Kidney tubule cell (primary cell): ENCODE measurements at regions not wholly inside any gene's neighbourhood (a gene's known extent, or its start where the extent isn't known, plus 50 kb on each side); places are given as distances from the start of the nearest gene placed in this dataset.

Source experiments
- DNase-seq: peaks from one replicate; pipeline ENCODE4 v3.0.0-alpha.2; 2018; ENCODE audit warnings: low spot score

GRCh38 chr2:240320204-240320993, 115.1 kb upstream of the GPC1 start:
- peak; percentile 62 for DNase-seq

- peak; percentile 61 for DNase-seq
Measured at GRCh38 chr2:240322231-240322955, 113.1 kb upstream of the GPC1 start.

GRCh38 chr2:240322991-240323390, 112.5 kb upstream of the GPC1 start:
- DNase-seq, result no peak

GRCh38 chr2:240323601-240324291, 111.7 kb upstream of the GPC1 start:
- no peak for DNase-seq

GRCh38 chr2:240324312-240325015, 111.0 kb upstream of the GPC1 start:
- no peak for DNase-seq

DNA sequence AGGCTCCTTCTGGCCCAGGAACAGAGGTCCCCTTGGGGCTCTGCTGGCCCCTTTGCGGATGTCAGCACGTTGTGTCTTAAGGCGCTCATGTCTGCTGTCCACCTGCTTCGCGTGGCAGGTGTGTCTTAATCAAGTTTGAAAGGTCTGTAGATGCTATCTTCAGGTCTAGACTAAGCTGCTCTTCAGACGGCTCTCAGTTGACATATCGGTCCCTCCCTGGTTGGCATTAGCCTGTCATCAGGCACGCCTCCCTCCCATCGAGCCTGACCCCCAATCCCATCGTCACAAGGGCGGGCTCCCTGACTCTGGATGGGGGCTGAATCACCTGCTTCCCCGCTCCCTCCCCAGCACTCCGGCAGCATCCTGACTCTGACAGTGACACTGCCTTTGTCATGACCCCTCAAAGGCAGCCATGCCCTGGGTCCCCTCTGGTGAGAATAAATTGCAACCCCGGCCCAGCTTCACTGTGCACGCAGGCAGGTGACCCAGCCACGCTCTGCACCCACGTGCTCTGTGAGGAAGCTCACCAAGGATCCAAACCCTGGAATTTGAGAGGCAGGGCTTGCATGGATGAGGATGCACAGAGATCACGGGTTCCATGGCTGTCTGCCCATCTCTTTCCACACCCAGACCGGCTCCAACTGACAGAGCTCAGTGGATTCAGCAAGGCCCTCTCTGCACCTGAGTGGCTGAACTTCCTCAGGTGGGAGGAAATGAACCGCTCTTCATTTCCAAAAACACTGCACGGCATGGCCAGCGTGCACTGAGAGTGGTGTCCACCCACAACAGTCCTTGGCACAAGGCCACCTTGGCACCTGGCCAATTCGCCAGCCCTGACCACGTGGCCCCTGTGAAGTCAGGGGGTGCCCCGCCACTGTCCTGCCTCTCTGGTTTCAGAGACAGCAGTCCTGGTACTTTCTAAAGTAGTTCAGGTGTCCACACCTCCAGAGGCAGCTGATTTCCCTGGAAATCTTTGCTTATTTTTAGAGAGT, 110.2 kb upstream of the GPC1 start:
- peak; percentile 25 for DNase-seq

DNA sequence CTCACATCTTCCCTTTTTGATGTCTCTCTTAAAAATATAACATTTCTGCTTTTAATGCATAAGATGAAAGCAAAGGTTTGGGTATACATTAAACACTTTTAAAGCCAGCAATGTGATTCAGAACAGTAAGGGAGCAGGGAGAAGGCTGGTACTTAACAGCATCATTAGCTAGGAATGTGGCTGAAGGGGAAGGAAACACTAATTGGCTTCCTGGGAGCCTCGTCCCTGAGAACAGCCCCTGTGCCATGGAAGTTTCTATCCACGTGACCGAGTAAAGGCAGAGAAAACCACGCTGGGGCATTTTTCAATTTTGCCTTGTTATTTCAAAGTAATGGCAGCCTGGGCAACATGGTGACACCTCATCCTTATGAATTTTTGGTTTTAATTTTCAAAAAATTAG, 109.2 kb upstream of the GPC1 start:
- DNase-seq, result peak; percentile 39

- no peak for DNase-seq
Measured at GRCh38 chr2:240326886-240327285, 108.6 kb upstream of the GPC1 start.

DNA sequence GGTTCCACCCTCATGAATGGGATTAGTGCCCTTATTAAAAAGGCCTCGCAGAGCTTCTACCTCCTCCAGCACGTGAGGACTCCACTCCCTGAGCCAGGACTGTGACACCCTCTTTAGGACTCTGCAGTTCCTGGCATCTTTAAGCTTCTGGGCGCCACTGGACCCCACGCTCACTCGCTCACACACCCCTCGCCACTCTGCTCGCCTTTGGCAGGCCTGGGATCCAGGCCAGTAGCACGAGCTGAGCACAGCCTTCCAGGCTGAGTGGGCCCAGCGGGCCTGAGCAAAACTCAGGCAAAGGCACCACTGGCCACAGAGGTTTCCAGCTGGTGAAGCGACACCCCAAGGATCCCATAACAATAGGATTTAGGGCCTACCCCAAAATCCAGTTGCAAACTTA, 107.9 kb upstream of the GPC1 start:
- DNase-seq, result no peak

DNA sequence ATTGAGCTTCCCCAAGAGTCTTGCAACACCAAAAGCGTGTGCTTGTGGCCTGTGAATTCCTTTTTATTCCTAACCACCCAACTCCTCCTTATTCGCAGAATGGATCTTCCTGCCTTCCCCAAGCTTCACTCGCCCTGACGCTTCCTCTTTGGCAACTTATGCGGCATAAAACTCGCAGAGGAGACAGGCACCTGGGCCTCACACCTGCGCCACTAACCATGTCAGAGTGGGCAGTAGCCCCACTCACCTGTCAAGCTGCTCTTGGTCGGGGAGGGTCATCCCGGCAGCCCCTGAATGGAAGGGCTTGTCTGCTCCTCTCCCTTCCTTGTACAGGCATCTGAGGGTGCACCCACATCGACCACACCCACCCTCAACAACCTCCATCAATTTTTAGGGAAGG, 106.9 kb upstream of the GPC1 start:
- no peak for DNase-seq

- no peak for DNase-seq
Measured at GRCh38 chr2:240329116-240329665, 106.3 kb upstream of the GPC1 start.

DNA sequence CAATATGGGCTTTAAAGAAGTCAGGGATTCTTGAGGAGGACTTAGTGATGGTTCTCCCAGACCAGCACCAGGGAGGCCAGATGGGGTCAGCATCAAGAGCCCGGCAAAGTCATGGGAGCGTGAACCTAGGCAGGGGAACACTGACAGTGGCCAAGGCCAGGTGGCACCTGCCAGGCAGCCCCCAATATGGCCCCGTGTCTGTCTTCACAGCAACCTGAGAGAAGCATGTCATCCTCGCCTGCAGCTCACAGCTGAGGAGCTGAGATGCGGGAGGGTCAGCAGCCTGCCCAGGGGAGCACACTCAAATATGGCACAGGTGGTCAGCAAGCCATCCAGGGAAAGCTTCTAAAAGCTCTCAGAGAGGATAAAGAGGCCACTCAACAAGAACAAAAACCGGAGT, 105.7 kb upstream of the GPC1 start:
- DNase-seq, result no peak

GRCh38 chr2:240333985-240334384, 101.5 kb upstream of the GPC1 start:
- no peak for DNase-seq

GRCh38 chr2:240335061-240335460, 100.4 kb upstream of the GPC1 start:
- no peak for DNase-seq

DNA sequence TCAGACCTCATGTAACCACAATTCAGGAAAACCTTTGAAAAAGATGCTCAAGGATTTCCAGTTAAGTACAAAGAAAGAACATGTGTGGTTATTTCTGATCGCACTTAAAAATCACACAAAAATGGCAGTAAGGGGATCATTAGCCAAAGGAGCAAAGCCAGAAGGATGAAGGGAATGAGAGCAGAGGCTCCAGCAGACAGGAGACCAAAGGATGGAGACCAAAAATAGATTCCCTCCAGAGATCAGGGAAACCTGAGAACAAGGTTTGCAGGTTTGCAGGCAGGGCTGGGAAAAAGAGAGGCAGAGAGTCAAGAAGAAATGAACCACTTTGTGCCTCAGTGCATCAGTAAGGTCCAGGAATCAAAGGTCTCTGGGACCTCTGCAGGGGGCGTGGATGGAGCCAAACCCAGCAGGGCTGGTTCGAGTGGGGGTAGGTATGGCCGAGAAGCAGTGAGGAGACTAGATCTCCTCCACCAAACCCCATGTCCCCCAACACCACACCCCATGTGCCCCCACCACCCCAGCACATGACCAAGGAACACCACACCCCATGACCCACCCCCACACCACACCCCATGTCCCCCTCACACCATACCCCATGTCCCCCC, 98.5 kb upstream of the GPC1 start:
- DNase-seq, result no peak

DNA sequence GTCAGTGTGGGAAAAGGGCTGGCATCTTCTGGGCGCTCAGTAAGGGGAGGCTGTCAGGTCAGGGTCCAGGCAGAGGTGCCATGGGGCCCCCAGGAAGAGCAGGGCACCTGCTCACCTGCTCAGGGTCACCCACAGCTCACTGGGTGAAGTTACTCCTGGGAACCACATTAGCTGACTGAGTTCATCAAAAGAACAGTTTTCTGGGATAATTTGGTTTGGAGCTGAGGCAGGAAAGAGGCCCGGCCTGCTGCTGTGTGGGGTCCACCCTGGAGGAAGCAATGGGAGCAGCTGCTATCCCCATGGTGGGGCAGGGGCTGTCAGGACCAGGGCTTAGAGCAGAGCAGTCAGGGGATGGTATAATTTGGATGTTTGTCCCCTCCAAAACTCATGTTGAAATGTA, 97.2 kb upstream of the GPC1 start:
- DNase-seq, result no peak

DNA sequence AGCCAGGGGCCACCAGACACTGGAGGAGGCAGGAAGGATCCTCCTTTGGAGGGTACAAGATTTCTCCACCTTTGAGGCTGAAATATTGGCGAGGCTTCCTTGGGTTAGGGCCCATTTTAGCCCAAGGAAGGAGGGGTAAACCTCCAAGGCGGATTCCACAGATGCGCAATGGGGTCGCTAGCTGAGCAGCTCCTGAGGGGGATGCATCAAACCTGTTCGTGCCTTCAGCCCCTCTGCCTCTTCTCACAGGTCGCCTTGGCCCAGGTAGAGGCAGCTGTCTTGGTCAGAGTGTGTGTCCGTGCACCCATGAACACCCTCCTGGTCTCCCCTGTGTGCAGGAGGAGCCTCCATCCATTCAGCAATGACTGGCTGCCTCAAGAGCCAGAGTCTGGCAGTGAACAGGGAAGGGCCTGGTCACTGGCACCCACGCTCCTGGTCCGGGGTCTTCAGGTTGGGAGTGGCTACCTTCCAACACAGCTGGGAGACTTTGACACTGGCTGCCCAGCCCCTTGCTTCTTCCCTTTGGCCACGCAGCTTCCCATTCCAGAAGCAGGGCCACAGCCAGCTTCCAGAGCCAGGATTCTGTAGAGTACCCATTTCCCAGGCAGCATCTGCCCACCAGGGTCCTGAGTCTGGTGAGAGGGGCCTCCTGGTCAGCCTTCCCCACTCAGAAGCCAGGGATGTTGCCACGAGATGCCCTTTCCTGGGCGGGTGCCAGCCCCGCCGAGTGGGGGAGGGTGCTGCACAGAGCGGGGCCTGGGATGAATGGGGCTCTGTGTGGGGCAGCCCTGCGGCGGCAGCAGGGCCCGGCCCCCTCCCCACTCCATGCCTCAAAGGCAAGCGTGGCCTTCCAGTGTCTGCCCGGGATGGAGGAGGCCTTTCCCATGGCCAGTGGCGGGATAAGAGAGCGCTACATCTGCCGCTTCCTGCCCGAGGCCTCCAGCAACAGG, 95.8 kb upstream of the GPC1 start:
- no peak for DNase-seq

DNA sequence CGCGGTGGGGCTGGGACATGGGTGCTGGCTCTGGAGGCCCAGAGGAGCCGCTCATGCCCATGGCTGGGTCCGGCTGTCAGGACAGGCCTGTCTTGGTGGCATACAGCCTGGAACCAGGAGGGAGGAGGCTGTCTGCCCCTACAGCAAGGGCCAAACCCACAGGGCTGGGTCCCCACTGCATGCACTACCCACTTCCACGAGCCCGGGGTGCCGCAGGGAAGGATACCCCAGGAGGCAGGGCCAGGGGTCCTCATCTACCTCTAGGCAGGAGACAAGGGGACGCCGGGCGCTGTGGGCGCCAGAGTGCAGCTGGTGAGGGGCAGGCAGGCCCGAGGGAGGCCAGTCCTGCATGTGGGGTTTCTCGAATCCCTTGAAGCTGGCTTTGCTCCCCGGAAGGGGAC, 95.1 kb upstream of the GPC1 start:
- no peak for DNase-seq

GRCh38 chr2:240341064-240341463, 94.4 kb upstream of the GPC1 start:
- DNase-seq, result no peak
